PFSK-1 (cell line): ENCODE measurements at regions not wholly inside any gene's neighbourhood (a gene's known extent, or its start where the extent isn't known, plus 50 kb on each side); places are given as distances from the start of the nearest gene placed in this dataset.
A peak's percentile ranks its signal among the peaks of the same experiment; 100 is the strongest.

Experiments
- FOXP2 ChIP-seq: optimal IDR thresholded peaks from 2 replicates; pipeline ENCODE3; 2011; ENCODE audit warnings: borderline replicate concordance, control low read depth, inconsistent platforms; ENCODE audit not compliant: insufficient read depth; ENCODE audit errors: extremely low read length, extremely low read depth
- POLR2AphosphoS5 ChIP-seq: IDR thresholded peaks from 2 replicates; pipeline ENCODE4 v1.6.1; 2012; ENCODE audit warnings: low read depth, mild to moderate bottlenecking, control low read depth, low read length, moderate library complexity
- REST ChIP-seq, 2 experiments: IDR thresholded peaks; 2 replicates each; pipeline versions ENCODE4 v1.6.1 to v1.8.0; 2011 to 2012; ENCODE audit warnings: low read depth in 2 of 2, low read length in 2 of 2, control low read depth in 1 of 2, inconsistent platforms in 1 of 2, mild to moderate bottlenecking in 1 of 2, moderate library complexity in 1 of 2; ENCODE audit not compliant: insufficient read depth in 1 of 2
- SIN3A ChIP-seq: IDR thresholded peaks from 2 replicates; pipeline ENCODE4 v1.6.1; 2012; ENCODE audit warnings: mild to moderate bottlenecking, low read length, moderate library complexity, borderline replicate concordance; ENCODE audit not compliant: insufficient read depth
- TAF1 ChIP-seq: IDR thresholded peaks from 2 replicates; pipeline ENCODE4 v1.6.1; 2012; ENCODE audit warnings: low read length, control low read depth, borderline replicate concordance; ENCODE audit not compliant: insufficient read depth

- no peak for TF ChIP-seq TAF1
- TF ChIP-seq SIN3A, result no peak
- no peak for TF ChIP-seq REST (IDR thresholded peaks at IDR 0.05; ENCODE audit: insufficient read depth in 1 of 2, low read depth in 2 of 2, low read length in 2 of 2)
- no peak for TF ChIP-seq POLR2AphosphoS5
- no peak for TF ChIP-seq FOXP2
Observed at GRCh38 chrX:39724544-39724943, 373.2 kb downstream of the BCOR start.

GRCh38 chrX:39725114-39725513, 372.6 kb downstream of the BCOR start:
- no peak for TF ChIP-seq REST (IDR thresholded peaks at IDR 0.05; ENCODE audit: insufficient read depth in 1 of 2, low read depth in 2 of 2, low read length in 2 of 2)

GRCh38 chrX:39725928-39726619, 371.7 kb downstream of the BCOR start:
- no peak for TF ChIP-seq POLR2AphosphoS5
- TF ChIP-seq TAF1, result no peak
- no peak for TF ChIP-seq SIN3A
- no peak for TF ChIP-seq FOXP2
- no peak for TF ChIP-seq REST (IDR thresholded peaks at IDR 0.05; ENCODE audit: insufficient read depth in 1 of 2, low read depth in 2 of 2, low read length in 2 of 2)

- TF ChIP-seq SIN3A, result peak; percentile 46; the same call in 1 of the 2 replicates
- no peak for TF ChIP-seq FOXP2
- no peak for TF ChIP-seq TAF1
- no peak for TF ChIP-seq REST (IDR thresholded peaks at IDR 0.05; ENCODE audit: insufficient read depth in 1 of 2, low read depth in 2 of 2, low read length in 2 of 2)
Observed at GRCh38 chrX:39726771-39727170, 371.0 kb downstream of the BCOR start.

- TF ChIP-seq TAF1, result no peak
- no peak for TF ChIP-seq REST (IDR thresholded peaks at IDR 0.05; ENCODE audit: insufficient read depth in 1 of 2, low read depth in 2 of 2, low read length in 2 of 2)
Observed at GRCh38 chrX:39728025-39728424, 369.7 kb downstream of the BCOR start.
